Fibroblast of the conjunctiva (primary cell): ENCODE measurements at regions not wholly inside any gene's neighbourhood (a gene's known extent, or its start where the extent isn't known, plus 50 kb on each side); places are given as distances from the start of the nearest gene placed in this dataset.

Experiments
- DNase-seq: peaks from one replicate; pipeline ENCODE4 v3.0.0-alpha.2; 2010; ENCODE audit warnings: low read depth

- no peak for DNase-seq
Observed at GRCh38 chr21:24118738-24119459, 1488.4 kb downstream of the MRPL39 start.

GRCh38 chr21:24115141-24115540 is 1492.1 kb downstream of the MRPL39 start:
- no peak for DNase-seq

DNA sequence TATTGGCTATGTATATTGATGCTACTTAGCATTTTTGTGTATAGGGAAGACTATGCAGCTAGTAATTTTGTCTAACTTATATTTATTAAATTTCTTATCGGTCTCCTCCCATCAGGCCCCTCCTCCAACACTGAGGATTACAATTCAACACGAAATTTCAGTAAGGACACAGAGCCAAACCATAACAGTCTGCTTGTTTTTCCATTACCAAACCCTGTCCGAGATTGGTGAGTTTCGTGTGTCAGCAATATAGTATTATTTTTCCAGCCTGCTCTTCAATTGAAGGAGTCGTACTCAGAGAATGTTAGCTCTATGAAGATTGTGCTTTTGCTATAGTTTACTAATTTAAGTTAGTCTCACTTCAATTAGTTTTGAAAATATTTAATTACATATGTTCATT is 1495.3 kb downstream of the MRPL39 start:
- no peak for DNase-seq

- DNase-seq = no peak
Observed at GRCh38 chr21:24110846-24111245, 1496.4 kb downstream of the MRPL39 start.

DNA sequence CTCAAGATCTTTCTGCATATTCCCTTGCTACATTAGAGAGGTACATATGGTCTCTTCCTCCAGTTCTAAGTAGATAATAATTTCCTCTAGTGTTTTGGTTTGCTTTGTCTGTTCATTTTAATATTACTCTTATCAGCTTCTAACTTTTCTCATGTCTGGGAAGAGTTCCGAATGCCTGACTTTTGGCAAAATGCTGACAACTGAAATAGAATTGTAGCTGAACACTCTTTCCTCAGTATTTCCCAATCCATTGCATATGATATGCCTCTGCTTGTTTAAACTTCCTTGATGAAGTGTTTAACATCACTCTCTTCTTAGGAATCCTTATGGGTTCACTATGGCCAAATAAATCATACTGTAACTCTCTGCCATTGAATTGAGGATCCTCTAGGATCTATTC is 1510.1 kb downstream of the MRPL39 start:
- DNase-seq = no peak

DNA sequence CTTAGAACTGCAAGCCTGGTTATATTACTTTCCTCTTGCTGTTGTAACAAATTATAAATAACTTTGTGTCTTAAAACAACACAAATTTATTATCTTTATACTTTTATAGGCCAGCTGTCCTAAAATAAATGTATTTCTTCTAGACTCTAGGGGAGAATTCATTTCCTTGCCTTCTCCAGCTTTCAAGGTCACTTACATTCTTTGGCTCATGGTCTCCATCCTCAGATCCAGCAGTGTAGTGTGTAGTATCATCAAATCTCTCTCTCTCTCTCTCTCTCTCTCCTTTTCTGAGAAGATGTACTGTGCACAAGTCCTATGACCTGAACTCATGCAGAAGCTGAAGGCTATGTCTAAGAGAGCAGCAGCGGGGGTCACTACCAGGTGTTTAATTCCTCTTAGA is 1510.6 kb downstream of the MRPL39 start:
- no peak for DNase-seq

DNA sequence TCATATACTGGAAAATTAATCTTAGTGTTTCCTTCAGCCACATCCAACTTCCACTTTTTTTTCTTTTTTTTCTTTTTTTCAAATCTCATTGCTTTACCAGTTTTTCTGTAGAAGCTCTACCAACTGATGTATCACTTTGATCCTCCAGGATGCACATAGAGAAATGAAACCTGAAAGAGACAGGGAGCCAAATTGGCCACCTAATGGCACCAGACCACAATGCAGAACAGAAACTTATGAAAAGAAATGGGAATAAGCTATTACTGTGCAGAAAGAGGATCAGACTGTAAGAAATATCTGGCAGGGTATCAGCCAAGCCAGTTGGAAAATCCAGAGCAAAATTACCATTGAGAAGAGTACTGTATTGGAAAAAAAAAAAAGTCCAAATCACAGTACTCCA is 1514.2 kb downstream of the MRPL39 start:
- no peak for DNase-seq

GRCh38 chr21:24076179-24076578 is 1531.1 kb downstream of the MRPL39 start:
- DNase-seq = peak; percentile 14

GRCh38 chr21:24055696-24056095 is 1551.6 kb downstream of the MRPL39 start:
- DNase-seq = no peak

DNA sequence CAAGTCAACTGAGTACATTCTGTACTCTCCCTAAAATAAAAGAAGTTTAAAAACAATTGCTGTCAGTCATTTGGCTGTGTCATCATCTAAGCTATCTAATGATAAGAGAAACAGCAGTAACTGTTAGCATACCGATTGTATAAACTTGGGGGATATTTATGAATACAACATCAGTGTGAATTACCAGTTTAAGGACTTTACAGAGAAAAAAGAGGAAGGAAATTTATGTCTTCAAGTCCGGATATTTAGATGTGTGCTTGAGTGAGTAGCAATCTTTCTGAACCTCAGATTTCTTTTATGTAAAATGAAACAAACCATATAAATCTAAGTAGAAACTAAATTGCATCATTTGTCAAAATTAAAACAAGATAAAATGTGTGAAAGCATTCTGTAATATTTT is 1557.0 kb downstream of the MRPL39 start:
- DNase-seq = no peak

DNA sequence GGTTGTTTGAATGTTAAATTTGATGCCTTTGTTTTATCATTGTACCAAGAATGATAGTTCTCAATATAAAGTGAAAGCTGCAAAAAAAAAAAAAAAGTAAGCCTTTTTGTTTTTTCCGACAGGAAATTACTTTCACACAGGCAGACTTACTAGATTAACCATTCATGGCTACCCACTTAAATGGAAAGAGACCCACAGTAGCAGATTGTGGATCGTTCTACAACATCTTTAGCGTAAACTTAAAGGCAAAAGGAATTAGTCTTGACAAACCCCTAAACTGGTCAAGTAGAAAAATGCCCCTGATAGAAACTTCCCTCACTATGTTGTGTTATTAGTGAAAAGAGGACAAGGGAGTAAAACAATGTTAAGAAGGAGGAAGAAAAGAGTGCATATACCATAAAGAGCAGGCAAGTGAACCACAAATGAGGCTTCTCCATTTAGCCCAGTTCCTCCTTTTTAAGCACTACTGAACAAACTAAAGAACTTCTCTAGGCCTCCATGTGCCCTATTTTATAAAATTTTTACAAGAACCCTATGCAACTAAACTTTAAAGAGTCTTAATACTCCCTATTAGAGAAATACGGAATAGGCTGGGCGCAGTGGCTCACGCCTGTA is 1560.3 kb downstream of the MRPL39 start:
- no peak for DNase-seq

- peak; percentile 89 for DNase-seq
Observed at GRCh38 chr21:24045775-24046215, 1561.5 kb downstream of the MRPL39 start.

DNA sequence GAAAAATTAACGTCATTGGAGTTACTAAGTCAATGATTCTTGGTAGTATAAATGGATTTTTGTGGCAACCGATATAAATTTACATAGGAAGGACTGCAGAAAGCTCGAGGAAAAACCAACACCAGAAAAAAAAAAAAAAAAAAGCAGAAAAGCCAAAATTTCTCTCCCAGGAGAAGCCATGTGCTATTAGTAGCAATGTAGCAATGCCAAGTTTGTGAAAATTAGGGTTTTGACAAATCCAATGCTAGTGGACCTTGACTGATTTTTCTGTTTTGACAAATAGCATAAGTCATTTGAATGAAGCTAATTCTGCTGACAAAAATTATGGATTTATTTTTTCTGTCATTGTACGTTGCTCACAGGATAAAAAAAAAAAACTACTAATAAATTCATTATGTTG is 1561.9 kb downstream of the MRPL39 start:
- DNase-seq = no peak

- DNase-seq = no peak
Observed at GRCh38 chr21:24042687-24043086, 1564.6 kb downstream of the MRPL39 start.

- no peak for DNase-seq
Observed at GRCh38 chr21:24032709-24033232, 1574.5 kb downstream of the MRPL39 start.

GRCh38 chr21:24027396-24027795 is 1579.9 kb downstream of the MRPL39 start:
- DNase-seq = no peak

- no peak for DNase-seq
Observed at GRCh38 chr21:24025101-24025500, 1582.2 kb downstream of the MRPL39 start.

GRCh38 chr21:24023936-24024335 is 1583.3 kb downstream of the MRPL39 start:
- no peak for DNase-seq

GRCh38 chr21:24023402-24023801 is 1583.9 kb downstream of the MRPL39 start:
- no peak for DNase-seq

- no peak for DNase-seq
Observed at GRCh38 chr21:24014381-24014780, 1592.9 kb downstream of the MRPL39 start.

- DNase-seq = no peak
Observed at GRCh38 chr21:24011087-24011486, 1596.2 kb downstream of the MRPL39 start.

GRCh38 chr21:24007592-24007991 is 1599.7 kb downstream of the MRPL39 start:
- no peak for DNase-seq

DNA sequence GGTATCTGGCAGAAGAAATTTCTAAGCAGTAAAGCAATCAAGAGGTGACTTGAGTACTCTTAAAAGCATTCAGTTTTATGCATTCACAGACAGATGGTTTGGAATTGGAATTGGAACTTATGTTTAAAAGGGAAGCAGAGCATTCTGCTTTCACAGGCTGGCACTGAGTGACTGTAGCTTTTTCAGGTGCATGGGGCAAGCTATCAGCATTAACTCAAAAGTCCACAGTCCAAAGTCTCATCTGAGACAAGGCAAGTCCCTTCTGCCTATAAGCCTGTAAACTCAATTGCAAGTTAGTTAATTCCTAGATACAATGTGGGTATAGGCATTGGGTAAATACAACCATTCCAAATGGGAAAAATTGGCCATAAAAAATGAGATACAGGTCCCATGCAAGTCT is 1620.3 kb downstream of the MRPL39 start:
- DNase-seq = no peak

GRCh38 chr21:23986214-23986613 is 1621.1 kb downstream of the MRPL39 start:
- DNase-seq = no peak
